GM19351 (cell line): ENCODE measurements at regions not wholly inside any gene's neighbourhood (a gene's known extent, or its start where the extent isn't known, plus 50 kb on each side); places are given as distances from the start of the nearest gene placed in this dataset.
"Not testable (repeated sequence)": the region's sequence is repeated elsewhere in the genome, so short reads cannot be mapped to it uniquely, and the experiment has no call there.

Experiments
- ATAC-seq: cut with Tn5 transposase; IDR thresholded peaks from one replicate; pipeline ENCODE4 v1.9.1; 2021; ENCODE audit warnings: mild to moderate bottlenecking, moderate library complexity; ENCODE audit not compliant: unreplicated experiment

GRCh38 chr6:80531681-80532619 lies 425.5 kb downstream of the BCKDHB start:
- no peak for ATAC-seq

DNA sequence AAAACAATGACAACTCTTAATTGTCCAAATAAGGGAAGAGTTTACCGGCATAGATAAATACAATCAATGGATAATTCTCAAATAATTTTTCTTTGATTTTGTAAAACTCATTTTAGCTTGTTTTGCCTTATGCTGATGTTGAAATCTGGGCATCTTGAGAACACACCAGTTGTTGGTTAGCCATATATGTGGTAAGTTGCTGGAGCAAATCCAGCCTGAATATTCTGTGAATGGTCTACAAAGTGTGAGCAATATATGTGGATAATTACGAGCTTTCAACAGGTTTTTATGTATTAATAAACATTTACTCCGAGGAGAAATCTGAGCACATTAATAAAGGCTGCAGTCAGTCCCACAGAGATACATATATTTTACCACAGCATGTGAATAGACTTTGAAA lies 423.6 kb downstream of the BCKDHB start:
- no peak for ATAC-seq

- no peak for ATAC-seq
Measured at GRCh38 chr6:80528115-80528514, 421.6 kb downstream of the BCKDHB start.

- no peak for ATAC-seq
Measured at GRCh38 chr6:80527552-80528052, 421.1 kb downstream of the BCKDHB start.

GRCh38 chr6:80523531-80523997 lies 417.1 kb downstream of the BCKDHB start:
- ATAC-seq = no peak

- ATAC-seq = no peak
Measured at GRCh38 chr6:80523010-80523409, 416.5 kb downstream of the BCKDHB start.

DNA sequence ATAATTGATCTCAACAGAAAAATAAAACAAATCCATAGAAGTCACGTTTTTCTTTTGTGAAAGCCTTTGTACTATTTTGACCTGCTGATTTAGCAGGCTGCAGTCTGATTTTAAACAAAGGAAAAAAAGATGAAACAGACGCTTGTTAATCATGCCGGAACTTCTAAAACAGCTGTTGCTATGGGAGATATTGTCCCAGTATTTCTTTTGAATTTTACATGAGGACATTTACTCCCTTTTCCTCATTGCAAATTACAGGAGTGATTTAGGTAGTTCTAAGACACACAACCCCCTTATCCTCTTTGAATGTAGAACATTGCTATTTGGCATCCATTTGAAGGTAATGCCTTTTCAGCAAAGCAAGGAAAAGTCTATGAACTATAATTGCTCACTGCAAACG lies 416.1 kb downstream of the BCKDHB start:
- ATAC-seq = no peak

- no peak for ATAC-seq
Measured at GRCh38 chr6:80519811-80520594, 413.5 kb downstream of the BCKDHB start.

GRCh38 chr6:80517525-80517924 lies 411.1 kb downstream of the BCKDHB start:
- ATAC-seq = no peak

GRCh38 chr6:80510521-80510920 lies 404.1 kb downstream of the BCKDHB start:
- not testable (repeated sequence) for ATAC-seq

DNA sequence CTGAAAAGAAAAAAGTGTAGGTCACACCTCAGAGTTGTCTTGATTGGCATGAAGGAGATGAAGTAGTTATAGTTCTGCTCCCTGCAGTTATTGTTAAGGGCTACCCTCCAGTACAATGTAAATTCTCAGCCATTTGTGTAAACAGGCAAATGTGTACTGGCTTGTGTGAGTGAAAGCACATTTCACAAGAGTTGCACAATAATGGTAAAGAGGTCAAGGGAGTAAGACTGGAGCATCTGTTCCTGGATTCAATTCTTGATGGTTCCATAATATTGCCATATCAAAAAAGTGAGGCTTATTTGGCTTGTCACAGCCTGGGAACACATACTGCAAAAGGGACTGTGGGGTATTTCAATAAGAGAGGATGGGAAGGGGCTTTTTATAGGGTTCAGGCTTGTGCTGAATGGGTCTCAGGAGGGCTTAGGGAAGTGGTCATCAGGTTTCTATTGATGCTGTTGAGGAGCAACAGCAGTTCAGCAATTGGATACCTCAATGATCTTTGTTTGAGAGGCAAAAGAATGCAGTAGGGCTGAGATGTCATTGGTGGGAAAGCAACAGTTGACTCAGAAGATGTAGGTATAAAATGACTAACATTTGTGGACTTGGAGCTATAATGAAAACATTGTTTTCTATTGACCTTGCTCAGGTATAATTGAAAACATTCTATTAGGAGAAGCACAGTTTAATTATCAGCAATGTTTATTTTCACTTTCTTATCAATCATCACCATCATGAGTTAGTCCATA lies 402.6 kb downstream of the BCKDHB start:
- ATAC-seq = no peak

- no peak for ATAC-seq
Measured at GRCh38 chr6:80504882-80505281, 398.4 kb downstream of the BCKDHB start.

DNA sequence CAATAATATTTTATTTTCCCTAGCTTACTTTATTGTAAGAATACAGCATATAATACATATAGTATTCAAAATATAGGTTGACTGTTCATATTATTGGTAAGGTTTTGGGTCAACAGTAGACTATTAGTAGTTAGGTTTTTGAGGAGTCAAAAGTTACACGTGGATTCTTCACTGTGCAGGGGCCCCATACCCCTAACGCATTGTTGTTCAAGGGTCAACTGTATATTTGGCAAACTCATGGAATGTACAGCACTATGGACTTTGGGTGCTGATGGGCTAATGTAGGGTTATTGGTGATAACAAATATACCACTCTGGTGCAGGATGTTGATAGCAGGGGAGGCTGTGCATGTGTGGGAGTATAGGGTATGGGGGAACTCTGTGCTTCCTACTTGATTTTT lies 397.2 kb downstream of the BCKDHB start:
- ATAC-seq = no peak

DNA sequence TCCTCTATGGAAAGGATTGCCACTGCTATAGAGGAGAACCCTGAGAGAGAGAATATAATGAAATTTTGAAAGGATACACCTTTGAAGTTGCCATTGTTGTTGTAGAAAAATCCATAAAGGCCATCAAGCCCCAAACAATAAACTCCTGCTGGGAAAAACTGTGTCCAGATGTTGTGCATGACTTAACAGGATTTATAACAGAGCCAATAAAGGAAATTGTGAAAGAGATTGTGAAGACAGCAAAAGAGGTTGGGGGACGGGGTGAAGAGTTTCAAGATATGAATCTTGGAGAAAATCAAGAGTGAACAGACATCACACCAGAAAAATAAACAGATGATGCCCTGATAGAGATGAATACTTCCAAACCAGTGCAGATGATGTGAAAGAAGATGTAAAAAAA lies 396.4 kb downstream of the BCKDHB start:
- ATAC-seq = no peak

DNA sequence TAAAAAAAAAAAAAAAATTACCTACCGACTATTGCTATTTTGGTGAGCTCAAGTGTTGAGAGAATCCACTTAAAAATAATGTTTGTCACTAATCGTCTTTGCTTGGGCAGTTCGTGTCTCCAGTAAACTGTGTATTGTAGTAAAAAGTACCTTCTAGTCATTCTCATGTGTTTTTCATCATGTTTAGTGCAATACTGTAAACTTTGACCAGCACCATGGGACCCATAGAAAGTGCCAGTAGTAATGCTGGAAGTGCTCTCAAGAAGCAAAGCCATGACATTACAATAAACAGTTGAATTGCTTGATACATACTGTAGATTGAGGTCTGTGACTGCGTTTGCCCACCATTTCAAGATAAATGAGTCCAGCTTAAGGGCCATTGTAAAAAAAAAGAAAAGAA lies 395.2 kb downstream of the BCKDHB start:
- ATAC-seq = no peak

DNA sequence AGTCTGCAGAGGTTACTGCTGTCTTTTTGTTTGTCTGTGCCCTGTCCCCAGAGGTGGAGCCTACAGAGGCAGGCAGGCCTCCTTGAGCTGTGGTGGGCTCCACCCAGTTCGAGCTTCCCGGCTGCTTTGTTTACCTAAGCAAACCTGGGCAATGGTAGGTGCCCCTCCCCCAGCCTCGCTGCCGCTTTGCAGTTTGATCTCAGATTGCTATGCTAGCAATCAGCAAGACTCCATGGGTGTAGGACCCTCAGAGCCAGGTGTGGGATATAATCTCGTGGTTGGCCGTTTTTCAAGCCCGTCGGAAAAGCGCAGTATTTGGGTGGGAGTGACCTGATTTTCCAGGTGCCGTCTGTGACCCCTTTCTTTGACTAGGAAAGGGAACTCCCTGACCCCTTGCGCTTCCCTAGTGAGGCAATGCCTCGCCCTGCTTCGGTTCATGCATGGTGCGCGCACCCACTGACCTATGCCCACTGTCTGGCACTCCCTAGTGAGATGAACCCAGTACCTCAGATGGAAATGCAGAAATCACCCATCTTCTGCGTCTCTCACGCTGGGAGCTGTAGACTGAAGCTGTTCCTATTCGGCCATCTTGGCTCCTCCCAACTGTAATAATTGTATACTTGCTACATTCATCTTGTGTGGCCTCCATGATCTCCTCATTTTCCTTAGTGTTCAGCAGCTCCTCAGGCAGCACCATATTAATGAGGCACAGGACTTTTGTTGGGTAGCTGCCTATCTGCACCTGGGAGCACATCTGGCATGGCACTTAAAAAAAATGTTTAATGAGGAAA lies 391.4 kb downstream of the BCKDHB start:
- not testable (repeated sequence) for ATAC-seq

GRCh38 chr6:80489911-80490635 lies 383.6 kb downstream of the BCKDHB start:
- ATAC-seq = no peak

DNA sequence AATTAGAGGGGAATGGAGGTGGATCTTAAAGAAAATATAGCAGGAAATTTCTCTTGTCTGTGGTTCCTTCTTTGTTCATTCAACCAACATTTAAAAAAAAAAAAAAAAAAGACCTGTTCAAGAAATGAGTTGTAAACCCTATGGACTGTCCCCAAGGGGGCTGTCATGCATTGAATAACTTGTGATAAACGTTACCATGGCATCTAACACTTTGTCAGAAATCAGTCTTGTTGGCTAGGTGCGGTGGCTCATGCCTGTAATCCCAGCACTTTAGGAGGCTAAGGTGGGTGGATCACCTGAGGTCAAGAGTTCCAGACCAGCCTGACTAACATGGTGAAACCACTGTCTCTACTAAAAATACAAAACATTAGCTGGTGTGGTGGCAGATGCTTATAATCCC lies 381.7 kb downstream of the BCKDHB start:
- no peak for ATAC-seq

GRCh38 chr6:80485494-80485893 lies 379.0 kb downstream of the BCKDHB start:
- ATAC-seq = not testable (repeated sequence)
